Neural progenitor cell (in vitro differentiated cells): ENCODE measurements at regions not wholly inside any gene's neighbourhood (a gene's known extent, or its start where the extent isn't known, plus 50 kb on each side); places are given as distances from the start of the nearest gene placed in this dataset.

ENCODE experiments used
- CTCF ChIP-seq: fragments of 200-600 bp; sonication (generic); IDR thresholded peaks from 2 replicates; pipeline ENCODE4 v1.5.1; 2017; ENCODE audit warnings: antibody characterized with exemption, mild to moderate bottlenecking
- EZH2 ChIP-seq: fragments of 200-600 bp; sonication (generic); IDR thresholded peaks from 2 replicates; pipeline ENCODE4 v1.6.1; 2017; ENCODE audit warnings: antibody characterized with exemption, mild to moderate bottlenecking, moderate library complexity
- EZH2phosphoT487 ChIP-seq: fragments of 200-600 bp; sonication (generic); IDR thresholded peaks from 2 replicates; pipeline ENCODE4 v1.6.1; 2017; ENCODE audit warnings: antibody characterized with exemption

GRCh38 chr1:87958716-87959115, 630.0 kb downstream of the LMO4 start:
- TF ChIP-seq CTCF (no peak), EZH2phosphoT487 (no peak), EZH2 (no peak)
